Activated naive CD8-positive, alpha-beta T cell (primary cell): ENCODE measurements at regions not wholly inside any gene's neighbourhood (a gene's known extent, or its start where the extent isn't known, plus 50 kb on each side); places are given as distances from the start of the nearest gene placed in this dataset.
"Not testable (repeated sequence)": the region's sequence is repeated elsewhere in the genome, so short reads cannot be mapped to it uniquely, and the experiment has no call there.

Experiments used
- H3K27ac Mint-ChIP-seq: one replicate; pipeline ENCODE4 v1.8.0; 2021; ENCODE audit warnings: mixed read lengths
- H3K27me3 Mint-ChIP-seq: one replicate; pipeline ENCODE4 v1.8.0; 2021; ENCODE audit warnings: mixed read lengths
- H3K36me3 Mint-ChIP-seq: one replicate; pipeline ENCODE4 v1.8.0; 2021; ENCODE audit warnings: mixed read lengths
- H3K4me1 Mint-ChIP-seq: one replicate; pipeline ENCODE4 v1.8.0; 2021; ENCODE audit warnings: low read depth, mixed read lengths
- H3K4me3 Mint-ChIP-seq: one replicate; pipeline ENCODE4 v1.8.0; 2021; ENCODE audit warnings: mild to moderate bottlenecking, mixed read lengths
- H3K9me3 Mint-ChIP-seq: one replicate; pipeline ENCODE4 v1.8.0; 2021; ENCODE audit warnings: low read depth, mixed read lengths

DNA sequence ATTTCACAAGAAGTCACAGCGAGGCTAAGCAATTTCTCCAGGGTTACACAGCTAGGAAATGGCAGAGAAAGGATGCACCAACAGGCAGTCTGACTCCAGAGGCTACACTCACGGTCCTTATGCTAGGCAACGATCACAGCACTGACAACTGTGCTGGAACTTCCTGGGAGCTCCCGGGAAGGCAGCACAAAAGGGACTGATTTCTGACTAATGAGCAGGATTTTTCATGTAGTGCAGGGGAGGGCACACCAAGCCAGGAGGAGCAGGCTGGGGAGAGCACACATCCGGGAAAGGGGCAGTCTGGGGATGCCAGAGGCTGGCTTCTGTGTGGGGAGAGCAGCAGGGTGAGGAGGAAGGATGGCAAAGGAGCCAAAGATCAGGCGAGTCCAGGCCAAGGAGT is 486.7 kb downstream of the OMA1 start:
- H3K4me3 Mint-ChIP-seq, result no peak overlapping the region
- H3K36me3 Mint-ChIP-seq, result no peaks in the 10 kb centered on the region
- no peaks in the 10 kb centered on the region for H3K9me3 Mint-ChIP-seq
- H3K27ac Mint-ChIP-seq, result no peak overlapping the region
- H3K27me3 Mint-ChIP-seq, result no peaks in the 10 kb centered on the region
- H3K4me1 Mint-ChIP-seq, result no peaks in the 10 kb centered on the region

DNA sequence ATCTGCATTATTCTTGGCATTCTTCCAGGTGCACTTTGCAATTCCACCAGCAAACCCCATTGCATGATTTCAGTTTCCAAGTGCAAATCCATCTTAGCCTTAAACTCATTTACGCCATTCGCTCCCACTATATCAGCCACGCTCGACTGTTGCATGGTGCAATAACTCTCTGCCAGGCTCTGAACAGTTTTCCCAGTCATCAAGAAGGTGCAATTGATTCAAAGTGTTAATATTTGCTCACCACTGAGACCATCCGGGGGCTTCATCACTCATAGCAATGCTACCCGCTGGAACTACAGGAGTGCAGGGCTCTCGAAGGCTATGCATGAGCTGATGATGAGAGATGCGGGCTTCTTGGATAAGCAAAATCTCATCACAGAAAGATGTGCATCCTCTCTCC is 488.2 kb downstream of the OMA1 start:
- Mint-ChIP-seq H3K27me3 (no peaks in the 10 kb centered on the region), H3K9me3 (peaks cover 4% of the 10 kb centered on the region), H3K4me1 (no peaks in the 10 kb centered on the region), H3K36me3 (peaks cover 2% of the 10 kb centered on the region), H3K27ac (no peak overlapping the region), H3K4me3 (no peak overlapping the region)

DNA sequence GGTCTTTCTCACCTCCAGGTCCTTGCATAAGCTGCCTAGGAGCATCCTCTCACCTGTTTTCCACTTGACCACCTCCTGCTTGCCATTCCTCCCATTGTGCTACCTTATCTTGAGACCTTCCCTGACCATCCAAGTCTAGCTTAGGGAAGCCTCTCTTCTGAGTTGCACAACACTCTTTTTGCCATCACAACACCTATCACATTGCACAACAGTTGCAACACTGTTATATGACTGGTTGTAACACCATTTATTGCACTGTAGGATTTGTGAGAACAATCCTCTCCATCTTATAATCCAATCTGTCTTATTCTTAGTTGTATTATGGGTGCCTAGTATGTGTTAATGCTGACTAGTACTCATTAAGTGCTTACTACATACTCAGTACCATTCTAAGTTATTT is 488.7 kb downstream of the OMA1 start:
- Mint-ChIP-seq H3K27me3 (no peaks in the 10 kb centered on the region), H3K4me3 (no peak overlapping the region), H3K27ac (no peak overlapping the region), H3K36me3 (peaks cover 2% of the 10 kb centered on the region), H3K9me3 (peaks cover 4% of the 10 kb centered on the region), H3K4me1 (no peaks in the 10 kb centered on the region)

DNA sequence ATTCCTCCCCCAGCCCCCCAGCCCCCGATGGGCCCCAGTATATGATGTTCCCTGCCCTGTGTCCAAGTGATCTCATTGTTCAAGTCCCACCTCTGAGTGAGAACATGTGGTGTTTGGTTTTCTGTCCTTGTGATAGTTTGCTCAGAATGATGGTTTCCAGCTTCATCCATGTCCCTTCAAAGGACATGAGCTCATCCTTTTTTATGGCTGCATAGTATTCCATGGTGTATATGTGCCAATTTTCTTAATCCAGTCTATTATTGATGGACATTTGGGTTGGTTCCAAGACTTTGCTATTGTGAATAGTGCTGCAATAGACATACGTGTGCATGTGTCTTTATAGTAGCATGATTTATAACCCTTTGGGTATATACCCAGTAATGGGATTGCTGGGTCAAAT is 495.3 kb downstream of the OMA1 start:
- H3K4me1 Mint-ChIP-seq, H3K9me3 Mint-ChIP-seq, H3K36me3 Mint-ChIP-seq, H3K27ac Mint-ChIP-seq, H3K27me3 Mint-ChIP-seq, H3K4me3 Mint-ChIP-seq: not testable (repeated sequence)

DNA sequence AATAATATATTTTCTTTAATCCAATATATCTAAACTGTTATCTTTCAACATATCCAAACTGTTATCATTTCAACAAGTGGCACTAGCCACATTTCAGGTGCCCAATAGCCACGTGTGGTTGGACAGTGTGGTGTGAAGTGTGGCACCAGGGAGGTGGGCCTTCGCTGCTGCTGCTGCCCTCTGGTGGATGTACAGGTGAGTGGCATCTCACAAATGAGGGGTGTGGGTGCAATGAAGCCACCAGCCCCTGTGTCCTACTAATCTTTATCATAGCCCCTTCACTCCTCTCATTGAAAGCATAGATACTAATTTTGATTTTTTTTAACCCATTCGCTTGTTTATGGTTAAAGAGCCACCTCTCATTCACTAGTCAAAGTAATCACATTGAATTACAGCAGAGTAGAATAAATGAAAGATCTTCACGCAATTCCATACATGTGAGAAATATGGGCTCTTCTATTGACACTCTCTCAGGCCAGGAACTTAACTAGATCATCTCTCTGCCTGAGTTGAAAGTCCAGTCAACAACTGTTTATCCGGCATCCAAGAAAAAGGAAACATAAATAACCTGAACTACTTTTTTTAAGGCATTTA is 499.2 kb downstream of the OMA1 start:
- no peaks in the 10 kb centered on the region for H3K4me1 Mint-ChIP-seq
- no peaks in the 10 kb centered on the region for H3K36me3 Mint-ChIP-seq
- H3K9me3 Mint-ChIP-seq, result no peaks in the 10 kb centered on the region
- H3K27me3 Mint-ChIP-seq, result no peaks in the 10 kb centered on the region
- no peak overlapping the region for H3K27ac Mint-ChIP-seq
- H3K4me3 Mint-ChIP-seq, result no peak overlapping the region

DNA sequence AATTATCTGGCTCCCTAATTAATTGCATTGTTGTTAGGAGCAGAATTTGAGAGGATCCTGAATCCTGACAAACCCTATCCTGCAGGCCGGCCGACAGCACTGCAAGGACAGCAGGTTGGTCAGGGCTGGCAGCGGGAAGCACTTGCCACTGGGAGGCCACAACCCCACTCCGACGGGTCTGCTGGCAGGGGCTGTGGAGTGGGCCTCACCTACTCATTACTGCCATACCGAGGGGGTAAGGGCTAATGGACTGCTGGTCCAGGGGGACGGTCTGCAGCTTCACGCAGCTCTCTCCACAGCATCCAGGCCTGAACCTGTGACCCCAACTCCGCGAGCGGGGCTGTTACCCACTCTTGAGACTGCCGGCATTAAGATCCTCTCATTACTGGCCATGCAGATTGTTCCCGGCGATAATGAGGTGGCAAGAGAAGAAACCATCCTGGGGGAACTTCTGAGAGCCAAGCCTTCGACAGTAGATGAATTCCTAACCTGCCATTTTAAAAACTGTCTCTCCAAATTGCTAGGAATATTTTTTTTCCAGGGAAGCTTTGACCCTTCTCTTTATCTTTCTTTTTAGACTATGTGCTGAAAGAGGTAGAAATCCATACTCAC is 501.3 kb downstream of the OMA1 start:
- no peaks in the 10 kb centered on the region for H3K27me3 Mint-ChIP-seq
- H3K4me3 Mint-ChIP-seq, result no peak overlapping the region
- H3K9me3 Mint-ChIP-seq, result no peaks in the 10 kb centered on the region
- no peaks in the 10 kb centered on the region for H3K4me1 Mint-ChIP-seq
- no peak overlapping the region for H3K27ac Mint-ChIP-seq
- H3K36me3 Mint-ChIP-seq, result no peaks in the 10 kb centered on the region

DNA sequence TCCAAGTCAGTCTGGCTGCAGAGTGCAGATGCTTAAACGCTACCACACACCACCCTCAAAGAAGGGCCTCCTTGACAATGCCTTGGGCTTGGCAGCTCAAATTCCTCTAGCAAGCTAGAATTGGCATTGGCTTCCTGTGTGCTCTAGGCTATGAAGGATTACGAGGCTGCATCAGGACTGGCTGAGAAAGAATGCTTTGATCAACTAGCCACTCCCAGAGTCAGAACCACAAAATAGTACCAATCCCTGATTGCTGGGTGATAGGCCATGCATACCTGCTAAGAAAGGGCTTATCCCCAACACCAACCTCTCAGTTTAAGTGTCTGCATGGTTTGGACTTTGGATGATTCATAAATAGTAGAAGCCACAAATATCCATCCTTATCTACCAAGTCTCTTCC is 504.9 kb downstream of the OMA1 start:
- Mint-ChIP-seq H3K36me3 (no peaks in the 10 kb centered on the region), H3K9me3 (no peaks in the 10 kb centered on the region), H3K27me3 (peaks cover 5% of the 10 kb centered on the region), H3K27ac (no peak overlapping the region), H3K4me1 (no peaks in the 10 kb centered on the region), H3K4me3 (no peak overlapping the region)

DNA sequence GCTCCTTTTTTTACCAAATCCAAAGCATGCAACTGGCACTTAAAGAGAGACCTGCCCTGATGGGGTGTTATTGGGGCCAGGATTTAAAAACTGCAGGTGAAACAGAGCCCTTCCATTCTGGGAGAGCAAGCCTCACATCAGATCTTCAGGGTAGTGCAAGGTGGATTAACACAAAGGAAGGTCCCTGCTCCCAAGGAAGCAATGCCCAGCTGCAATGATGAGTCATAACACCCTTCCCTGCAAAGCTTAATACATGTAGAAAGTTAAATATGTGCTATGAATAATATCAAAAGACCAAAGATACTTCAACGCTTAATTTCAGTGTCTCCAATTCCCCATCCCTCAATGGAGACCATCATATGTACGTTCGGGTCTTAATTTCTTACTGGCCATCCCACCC is 508.0 kb downstream of the OMA1 start:
- Mint-ChIP-seq H3K4me1 (no peaks in the 10 kb centered on the region), H3K27ac (no peak overlapping the region), H3K27me3 (peaks cover 6% of the 10 kb centered on the region), H3K9me3 (no peaks in the 10 kb centered on the region), H3K36me3 (no peaks in the 10 kb centered on the region), H3K4me3 (no peak overlapping the region)

DNA sequence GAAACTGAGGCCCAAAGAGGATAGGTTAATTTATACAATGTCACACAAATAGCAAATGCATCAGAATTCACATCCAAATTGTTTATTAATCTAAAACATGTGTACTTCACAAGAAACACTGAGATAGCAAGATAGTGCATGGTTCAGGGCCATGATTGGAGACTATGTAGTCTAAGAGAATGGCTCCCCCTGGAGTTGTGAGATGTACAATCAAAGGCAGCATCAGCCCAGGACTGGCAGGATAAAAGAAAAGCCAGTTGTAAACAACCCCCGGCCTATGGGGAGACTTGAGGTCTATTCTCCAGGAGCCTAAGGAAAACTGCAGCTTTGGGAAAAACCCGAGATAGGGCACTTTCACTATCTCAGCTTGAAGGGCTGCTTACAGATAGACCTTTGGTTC is 511.0 kb downstream of the OMA1 start:
- no peaks in the 10 kb centered on the region for H3K9me3 Mint-ChIP-seq

DNA sequence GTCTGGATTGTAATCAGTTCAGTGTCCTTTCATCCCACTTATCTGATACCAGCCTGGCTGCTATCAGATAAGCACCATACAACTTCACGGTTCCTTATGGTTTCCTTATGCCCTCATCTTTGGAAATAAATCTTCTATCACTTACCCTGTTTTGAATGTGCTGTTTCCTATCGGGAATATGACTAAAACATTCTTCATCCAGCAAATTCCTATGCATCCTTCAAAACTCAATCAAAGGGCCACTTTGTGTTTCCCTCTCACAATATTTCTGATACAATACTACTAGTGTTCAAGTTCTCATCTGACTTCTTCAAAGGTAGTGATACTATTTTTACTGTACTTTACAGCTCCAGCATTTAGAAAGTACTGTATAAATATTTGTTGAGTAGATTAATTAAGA is 513.2 kb downstream of the OMA1 start:
- H3K36me3 Mint-ChIP-seq, result no peaks in the 10 kb centered on the region
- no peak overlapping the region for H3K27ac Mint-ChIP-seq
- H3K27me3 Mint-ChIP-seq, result peaks cover 6% of the 10 kb centered on the region
- no peaks in the 10 kb centered on the region for H3K9me3 Mint-ChIP-seq
- H3K4me3 Mint-ChIP-seq, result no peak overlapping the region
- no peaks in the 10 kb centered on the region for H3K4me1 Mint-ChIP-seq

More for the DNA sequence above, 511.0 kb downstream of the OMA1 start:
- H3K4me1 Mint-ChIP-seq, result no peaks in the 10 kb centered on the region
- H3K27me3 Mint-ChIP-seq, result peaks cover 6% of the 10 kb centered on the region
- H3K4me3 Mint-ChIP-seq, result no peak overlapping the region
- H3K36me3 Mint-ChIP-seq, result no peaks in the 10 kb centered on the region
- H3K27ac Mint-ChIP-seq, result no peak overlapping the region

DNA sequence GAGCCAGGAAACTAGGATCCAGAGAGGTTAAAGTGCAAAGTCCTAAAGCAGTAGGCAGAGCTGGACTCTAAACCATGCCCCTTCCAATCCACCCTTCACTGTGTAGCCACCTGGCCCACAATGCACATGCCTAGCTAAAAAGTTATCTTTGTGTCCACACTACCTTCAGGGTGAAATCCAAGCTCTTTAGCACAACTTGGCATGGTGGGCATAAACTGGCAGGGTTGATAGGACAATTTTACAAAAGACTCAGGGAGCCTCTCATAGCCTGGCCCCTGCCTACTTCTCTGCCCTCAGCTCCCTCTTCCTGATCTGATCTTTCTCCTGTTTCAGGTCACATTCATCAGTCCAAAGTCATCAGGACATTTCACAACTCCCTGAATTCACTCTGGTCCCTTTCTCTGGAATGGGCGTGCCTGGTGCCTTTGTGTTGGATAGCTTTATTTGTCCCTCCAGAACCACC is 513.9 kb downstream of the OMA1 start:
- no peaks in the 10 kb centered on the region for H3K9me3 Mint-ChIP-seq
- H3K4me1 Mint-ChIP-seq, result no peaks in the 10 kb centered on the region
- no peak overlapping the region for H3K27ac Mint-ChIP-seq
- H3K36me3 Mint-ChIP-seq, result no peaks in the 10 kb centered on the region
- H3K4me3 Mint-ChIP-seq, result no peak overlapping the region
- peaks cover 9% of the 10 kb centered on the region for H3K27me3 Mint-ChIP-seq

DNA sequence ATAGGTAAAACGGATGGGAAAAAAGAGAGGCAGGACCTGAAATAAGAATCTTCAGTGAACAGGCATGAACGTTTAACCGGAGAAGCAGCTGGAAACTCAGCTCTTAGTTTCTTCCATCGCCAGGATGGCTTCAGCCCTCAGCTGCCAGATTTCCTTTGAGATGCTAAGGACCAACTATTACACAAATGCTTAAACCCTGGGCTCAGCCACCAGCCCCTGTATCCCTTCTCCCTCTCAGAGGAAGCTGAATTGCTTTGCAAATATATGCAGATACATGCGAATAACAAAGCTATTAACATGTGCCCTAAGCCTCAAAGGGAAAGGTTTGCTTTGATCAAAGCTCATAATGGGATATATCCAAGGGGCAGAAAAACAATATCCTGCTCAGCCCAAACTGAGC is 515.1 kb downstream of the OMA1 start:
- peaks cover 6% of the 10 kb centered on the region for H3K27me3 Mint-ChIP-seq
- no peaks in the 10 kb centered on the region for H3K9me3 Mint-ChIP-seq
- H3K4me1 Mint-ChIP-seq, result no peaks in the 10 kb centered on the region
- H3K4me3 Mint-ChIP-seq, result no peak overlapping the region
- H3K36me3 Mint-ChIP-seq, result no peaks in the 10 kb centered on the region
- H3K27ac Mint-ChIP-seq, result no peak overlapping the region

DNA sequence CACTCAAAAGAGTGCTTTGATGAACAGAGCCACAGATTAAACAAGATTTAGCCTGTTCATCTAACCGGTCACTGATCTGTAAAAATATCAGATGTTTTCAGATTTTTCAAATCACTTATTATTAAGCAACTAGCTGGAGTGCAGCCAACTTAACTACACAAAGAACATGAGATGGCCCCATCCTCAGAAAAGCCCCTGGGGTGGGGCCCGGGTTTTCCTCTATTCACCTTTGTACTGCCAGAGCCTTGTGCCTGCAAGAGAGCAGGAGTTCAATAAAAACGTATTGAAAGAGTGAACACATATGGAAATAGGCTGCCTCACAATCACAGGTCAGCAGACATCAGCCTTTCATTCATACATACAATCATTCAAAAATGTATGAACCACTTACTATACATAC is 516.1 kb downstream of the OMA1 start:
- no peaks in the 10 kb centered on the region for H3K36me3 Mint-ChIP-seq
- H3K9me3 Mint-ChIP-seq, result no peaks in the 10 kb centered on the region
- H3K27me3 Mint-ChIP-seq, result peaks cover 7% of the 10 kb centered on the region
- no peak overlapping the region for H3K4me3 Mint-ChIP-seq
- no peak overlapping the region for H3K27ac Mint-ChIP-seq
- H3K4me1 Mint-ChIP-seq, result no peaks in the 10 kb centered on the region

DNA sequence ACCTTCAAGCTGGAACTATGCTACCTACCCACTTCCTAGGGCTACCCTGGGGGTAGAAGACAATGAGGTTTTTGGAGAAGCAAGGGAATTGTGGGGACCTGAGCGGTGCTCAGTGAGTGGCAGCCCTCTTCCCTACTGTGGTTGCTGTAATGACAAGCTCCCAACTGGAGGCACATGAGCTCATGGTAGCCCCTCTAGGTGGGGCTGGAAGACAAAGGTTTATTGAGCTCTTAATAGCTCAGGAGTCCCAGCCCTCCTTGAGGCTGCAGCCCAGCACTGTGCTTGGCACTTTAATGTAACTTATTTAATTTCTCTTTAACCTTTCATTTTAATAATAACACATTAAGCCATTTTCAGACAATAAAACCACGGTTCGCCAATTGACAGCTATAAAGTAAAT is 528.9 kb downstream of the OMA1 start:
- H3K4me3 Mint-ChIP-seq, result no peak overlapping the region
- H3K36me3 Mint-ChIP-seq, result no peaks in the 10 kb centered on the region
- peaks cover 2% of the 10 kb centered on the region for H3K27me3 Mint-ChIP-seq

DNA sequence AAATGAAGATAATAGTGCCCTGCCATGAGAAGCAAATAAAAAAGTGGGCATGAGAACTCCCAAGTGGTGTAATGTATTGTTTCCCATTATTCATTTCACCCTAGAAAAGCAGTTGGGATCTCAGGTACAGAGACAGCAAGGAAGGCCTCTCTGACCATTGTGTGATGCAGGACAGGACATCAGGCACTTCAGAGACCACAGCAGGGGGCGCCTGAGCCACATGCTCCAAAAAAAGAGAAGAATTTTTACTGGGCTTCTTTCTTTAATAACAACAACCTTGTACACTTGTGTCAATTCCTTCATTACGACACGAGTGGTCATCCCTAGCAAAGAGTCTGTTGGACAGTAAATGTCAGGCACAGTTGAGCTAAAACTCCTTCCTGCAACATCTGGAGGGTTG is 533.3 kb downstream of the OMA1 start:
- H3K9me3 Mint-ChIP-seq, result no peaks in the 10 kb centered on the region
- H3K4me1 Mint-ChIP-seq, result no peaks in the 10 kb centered on the region
- H3K4me3 Mint-ChIP-seq, result no peak overlapping the region
- no peak overlapping the region for H3K27ac Mint-ChIP-seq
- no peaks in the 10 kb centered on the region for H3K27me3 Mint-ChIP-seq
- no peaks in the 10 kb centered on the region for H3K36me3 Mint-ChIP-seq

More for the DNA sequence above, 528.9 kb downstream of the OMA1 start:
- Mint-ChIP-seq H3K9me3 (no peaks in the 10 kb centered on the region), H3K27ac (no peak overlapping the region), H3K4me1 (no peaks in the 10 kb centered on the region)

DNA sequence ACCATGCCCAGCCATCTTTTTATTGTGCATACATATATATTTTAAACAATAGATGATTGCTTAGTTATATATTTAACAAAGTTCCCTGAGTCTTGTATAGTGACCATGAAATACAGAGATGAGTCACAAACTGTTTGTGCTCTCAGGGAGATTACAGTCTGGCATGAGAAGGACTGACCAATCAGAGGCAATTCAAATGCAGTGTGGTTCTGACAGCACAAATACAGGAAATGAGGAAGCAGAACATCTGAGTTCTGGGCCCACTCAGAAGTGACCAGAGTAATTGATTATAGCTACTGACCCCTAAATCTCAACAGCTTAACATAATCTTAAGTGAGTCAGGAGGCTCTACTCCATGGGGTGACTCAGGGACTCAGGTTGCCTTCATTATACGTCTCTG is 534.5 kb downstream of the OMA1 start:
- Mint-ChIP-seq H3K9me3 (no peaks in the 10 kb centered on the region), H3K4me1 (no peaks in the 10 kb centered on the region), H3K27me3 (no peaks in the 10 kb centered on the region), H3K27ac (no peak overlapping the region), H3K36me3 (no peaks in the 10 kb centered on the region), H3K4me3 (no peak overlapping the region)
